Gastroesophageal sphincter (tissue), 4 donors: ENCODE measurements at regions not wholly inside any gene's neighbourhood (a gene's known extent, or its start where the extent isn't known, plus 50 kb on each side); places are given as distances from the start of the nearest gene placed in this dataset.

ENCODE experiments used
- ATAC-seq: fragments of 150-250 bp; one replicate; pipeline ENCODE4 v1.9.1; 2016; ENCODE audit warnings: mild to moderate bottlenecking, moderate library complexity
- H3K27ac ChIP-seq, 4 donors: fragments of 200-600 bp; sonication (generic) in 3 of 4; 1 replicate in 3 of 4; 2 replicates in 1 of 4; pipeline ENCODE4 v1.5.1; 2016 to 2019
- H3K27me3 ChIP-seq: fragments of 200-600 bp; sonication (generic); one replicate; pipeline ENCODE4 v1.5.1; 2019
- H3K36me3 ChIP-seq, 2 donors: fragments of 200-600 bp; sonication (generic); one replicate each; pipeline ENCODE4 v1.5.1; 2019; ENCODE audit warnings: control low read depth in 1 of 2
- H3K4me1 ChIP-seq, 3 donors: fragments of 200-600 bp; sonication (generic); 1 replicate in 2 of 3; 2 replicates in 1 of 3; pipeline ENCODE4 v1.5.1; 2016 to 2019; ENCODE audit warnings: control low read depth in 2 of 3
- H3K4me3 ChIP-seq, 2 donors: fragments of 200-600 bp; sonication (generic); one replicate each; pipeline ENCODE4 v1.5.1; 2019; ENCODE audit warnings: mild to moderate bottlenecking in 1 of 2, moderate library complexity in 1 of 2
- H3K9me3 ChIP-seq, 3 donors: fragments of 200-600 bp; sonication (generic); one replicate each; pipeline ENCODE4 v1.5.1; 2017 to 2019; ENCODE audit warnings: control low read depth in 2 of 3
- EP300 ChIP-seq: sonication (generic); formaldehyde crosslinking; IDR thresholded peaks from one replicate; pipeline ENCODE4 v1.6.1; 2017; ENCODE audit warnings: antibody characterized with exemption, mild to moderate bottlenecking
- POLR2A ChIP-seq, 2 donors: fragments of 450-650 bp; IDR thresholded peaks; one replicate each; pipeline ENCODE4 v1.6.1; 2017; ENCODE audit warnings: antibody characterized with exemption in 2 of 2, mild to moderate bottlenecking in 2 of 2, moderate library complexity in 1 of 2
- POLR2AphosphoS5 ChIP-seq: sonication (generic); formaldehyde crosslinking; IDR thresholded peaks from one replicate; pipeline ENCODE4 v1.6.1; 2017; ENCODE audit warnings: antibody characterized with exemption
- WGBS, 2 donors: methylation state at CpG; one replicate each; pipeline ENCODE4 v1.1.5; 2018; ENCODE audit warnings: low coverage in 1 of 2; 5-methylcytosine and 5-hydroxymethylcytosine counted together
- TF ChIP-seq, protein P1 (sequence below), 4 experiments: fragments of 200-600 bp in 2 of 4; fragments of 450-650 bp in 2 of 4; sonication (generic) in 1 of 4; IDR thresholded peaks; one replicate each; pipeline ENCODE4 v1.5.1; 2017 to 2019; ENCODE audit warnings: antibody characterized with exemption in 4 of 4, mild to moderate bottlenecking in 2 of 4, moderate library complexity in 2 of 4

DNA sequence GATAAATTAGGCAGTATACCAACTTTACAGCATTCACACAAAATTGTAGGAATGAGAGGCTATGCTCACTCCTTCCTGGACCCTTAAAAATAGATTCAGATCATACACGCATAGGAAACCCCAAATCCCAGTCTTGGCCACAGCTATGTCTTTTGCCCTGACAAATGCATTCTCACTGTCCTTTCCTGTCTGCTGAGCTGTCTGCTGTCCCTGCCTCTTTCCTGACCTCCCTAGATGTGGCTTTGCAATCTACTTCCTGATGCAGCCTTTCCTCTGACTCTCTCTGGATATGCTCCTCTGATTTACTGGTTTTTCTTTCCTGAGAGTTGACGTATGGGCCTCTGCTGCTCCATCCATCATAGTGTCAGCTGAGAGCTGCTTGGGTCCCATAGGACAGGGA, 59.8 kb upstream of the SLC35F3 start:
- WGBS, 2 donors = 9 to 29% methylated on average over 2 of the region's 2 CpGs
- Histone ChIP-seq H3K27me3 (no peaks in the 10 kb centered on the region), H3K4me1 (no peaks in the 10 kb centered on the region), H3K36me3 (no peaks in the 10 kb centered on the region), H3K9me3 (peaks cover 0 to 18% (median 0%) of the 10 kb centered on the region in 3 donors), H3K4me3 (no peak overlapping the region), H3K27ac (no peak overlapping the region)
- TF ChIP-seq POLR2A (IDR thresholded peaks at IDR 0.05) (no peak), POLR2AphosphoS5 (no peak), EP300 (no peak)
- TF ChIP-seq, protein P1, sequence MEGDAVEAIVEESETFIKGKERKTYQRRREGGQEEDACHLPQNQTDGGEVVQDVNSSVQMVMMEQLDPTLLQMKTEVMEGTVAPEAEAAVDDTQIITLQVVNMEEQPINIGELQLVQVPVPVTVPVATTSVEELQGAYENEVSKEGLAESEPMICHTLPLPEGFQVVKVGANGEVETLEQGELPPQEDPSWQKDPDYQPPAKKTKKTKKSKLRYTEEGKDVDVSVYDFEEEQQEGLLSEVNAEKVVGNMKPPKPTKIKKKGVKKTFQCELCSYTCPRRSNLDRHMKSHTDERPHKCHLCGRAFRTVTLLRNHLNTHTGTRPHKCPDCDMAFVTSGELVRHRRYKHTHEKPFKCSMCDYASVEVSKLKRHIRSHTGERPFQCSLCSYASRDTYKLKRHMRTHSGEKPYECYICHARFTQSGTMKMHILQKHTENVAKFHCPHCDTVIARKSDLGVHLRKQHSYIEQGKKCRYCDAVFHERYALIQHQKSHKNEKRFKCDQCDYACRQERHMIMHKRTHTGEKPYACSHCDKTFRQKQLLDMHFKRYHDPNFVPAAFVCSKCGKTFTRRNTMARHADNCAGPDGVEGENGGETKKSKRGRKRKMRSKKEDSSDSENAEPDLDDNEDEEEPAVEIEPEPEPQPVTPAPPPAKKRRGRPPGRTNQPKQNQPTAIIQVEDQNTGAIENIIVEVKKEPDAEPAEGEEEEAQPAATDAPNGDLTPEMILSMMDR (IDR thresholded peaks at IDR 0.05) = no peak
- no peak for ATAC-seq
